ENCODE measurements at regions not wholly inside any gene's neighbourhood (a gene's known extent, or its start where the extent isn't known, plus 50 kb on each side); places are given as distances from the start of the nearest gene placed in this dataset.

DNA sequence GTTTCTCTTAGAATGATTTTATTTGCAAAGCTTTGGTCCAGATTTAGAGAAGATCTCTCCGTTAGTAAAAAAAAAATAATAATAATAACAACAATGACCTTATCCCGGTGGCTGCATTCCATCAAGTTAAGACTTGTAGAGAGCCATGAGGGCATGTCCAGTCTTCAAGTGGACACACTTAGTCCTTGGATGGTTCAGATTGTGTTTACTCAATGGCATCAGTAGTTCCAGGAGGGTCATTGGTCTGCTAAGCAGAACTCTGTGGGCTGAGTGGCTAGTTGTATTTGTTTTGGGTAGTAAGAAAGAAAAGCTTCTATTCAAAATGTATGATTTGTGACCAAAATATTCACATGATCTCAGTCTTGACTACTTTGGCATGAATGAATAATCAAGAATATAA is 116.3 kb upstream of the UBE2E2 start:
- TF ChIP-seq, protein P1, sequence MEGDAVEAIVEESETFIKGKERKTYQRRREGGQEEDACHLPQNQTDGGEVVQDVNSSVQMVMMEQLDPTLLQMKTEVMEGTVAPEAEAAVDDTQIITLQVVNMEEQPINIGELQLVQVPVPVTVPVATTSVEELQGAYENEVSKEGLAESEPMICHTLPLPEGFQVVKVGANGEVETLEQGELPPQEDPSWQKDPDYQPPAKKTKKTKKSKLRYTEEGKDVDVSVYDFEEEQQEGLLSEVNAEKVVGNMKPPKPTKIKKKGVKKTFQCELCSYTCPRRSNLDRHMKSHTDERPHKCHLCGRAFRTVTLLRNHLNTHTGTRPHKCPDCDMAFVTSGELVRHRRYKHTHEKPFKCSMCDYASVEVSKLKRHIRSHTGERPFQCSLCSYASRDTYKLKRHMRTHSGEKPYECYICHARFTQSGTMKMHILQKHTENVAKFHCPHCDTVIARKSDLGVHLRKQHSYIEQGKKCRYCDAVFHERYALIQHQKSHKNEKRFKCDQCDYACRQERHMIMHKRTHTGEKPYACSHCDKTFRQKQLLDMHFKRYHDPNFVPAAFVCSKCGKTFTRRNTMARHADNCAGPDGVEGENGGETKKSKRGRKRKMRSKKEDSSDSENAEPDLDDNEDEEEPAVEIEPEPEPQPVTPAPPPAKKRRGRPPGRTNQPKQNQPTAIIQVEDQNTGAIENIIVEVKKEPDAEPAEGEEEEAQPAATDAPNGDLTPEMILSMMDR (IDR thresholded peaks at IDR 0.05): no peak
- TF ChIP-seq POLR2A (IDR thresholded peaks at IDR 0.05): no peak

Data from stomach (tissue), 4 donors.